Activated CD8-positive, alpha-beta memory T cell treated with anti-CD3 and anti-CD28 coated beads for 48 hours (primary cell): ENCODE measurements at regions not wholly inside any gene's neighbourhood (a gene's known extent, or its start where the extent isn't known, plus 50 kb on each side); places are given as distances from the start of the nearest gene placed in this dataset.
"Not testable (repeated sequence)": the region's sequence is repeated elsewhere in the genome, so short reads cannot be mapped to it uniquely, and the experiment has no call there.

Source experiments
- DNase-seq, 3 experiments: peaks; one replicate each; pipeline ENCODE4 v3.0.0-alpha.2; 2020; ENCODE audit warnings: low read depth in 2 of 3, low spot score in 2 of 3

DNA sequence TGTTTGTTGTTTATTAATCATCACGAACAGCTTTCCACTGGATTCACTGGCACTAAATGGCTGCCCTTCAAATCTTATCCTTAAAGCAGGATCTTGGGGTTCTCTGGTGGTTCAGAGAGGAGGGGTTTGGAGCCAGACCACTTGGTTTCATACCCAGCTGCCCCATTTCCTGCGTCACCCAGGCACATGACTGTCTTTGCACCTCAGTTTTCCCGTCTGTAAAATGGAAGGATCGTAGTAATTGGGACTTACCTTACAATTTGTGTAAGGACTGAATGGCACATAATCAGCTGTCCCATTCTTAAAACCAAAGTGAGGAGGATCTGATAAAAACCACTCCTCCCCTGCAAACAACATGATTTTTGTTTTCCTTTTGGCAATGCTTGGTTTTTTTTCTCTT lies 318.3 kb downstream of the ZNF536 start:
- no peak for DNase-seq

DNA sequence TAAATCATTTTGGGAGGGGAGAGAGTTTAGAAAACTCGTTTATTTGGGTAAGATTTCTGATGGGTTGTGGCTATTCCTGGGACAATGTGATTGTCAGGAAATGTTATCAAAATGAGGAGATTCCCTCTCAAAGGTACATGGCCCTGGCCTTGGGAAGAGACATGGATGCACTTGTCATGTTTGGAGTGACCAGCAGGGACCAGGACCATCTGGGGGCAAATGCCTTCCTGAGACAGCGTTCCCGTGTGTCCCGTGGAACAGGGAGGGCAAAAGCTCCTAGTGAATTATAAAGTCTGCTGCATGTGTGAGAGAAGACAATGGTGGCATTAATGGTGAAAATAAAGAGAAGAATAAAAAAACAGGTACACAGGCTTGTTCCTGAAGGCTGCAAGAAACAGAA lies 317.3 kb downstream of the ZNF536 start:
- no peak for DNase-seq

DNA sequence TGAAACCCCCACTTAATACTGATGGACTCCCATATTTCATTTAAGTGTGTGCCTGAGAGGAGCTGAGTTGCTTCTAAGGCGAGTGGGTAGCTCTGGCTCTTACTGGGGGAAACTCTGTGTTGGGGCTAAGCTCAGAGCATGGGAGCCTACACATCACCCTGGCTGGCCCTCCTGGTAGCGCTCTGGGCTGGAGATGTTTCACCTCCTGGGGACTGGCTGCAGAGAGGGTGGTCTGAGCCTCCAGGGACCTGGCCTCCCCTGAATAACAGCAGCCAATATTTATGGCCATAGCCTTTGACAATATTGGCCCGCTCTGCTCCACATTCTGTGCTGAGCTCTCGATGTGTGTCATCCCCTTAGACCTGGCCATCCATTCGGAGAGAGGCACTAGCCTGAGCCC lies 316.5 kb downstream of the ZNF536 start:
- no peak for DNase-seq

DNA sequence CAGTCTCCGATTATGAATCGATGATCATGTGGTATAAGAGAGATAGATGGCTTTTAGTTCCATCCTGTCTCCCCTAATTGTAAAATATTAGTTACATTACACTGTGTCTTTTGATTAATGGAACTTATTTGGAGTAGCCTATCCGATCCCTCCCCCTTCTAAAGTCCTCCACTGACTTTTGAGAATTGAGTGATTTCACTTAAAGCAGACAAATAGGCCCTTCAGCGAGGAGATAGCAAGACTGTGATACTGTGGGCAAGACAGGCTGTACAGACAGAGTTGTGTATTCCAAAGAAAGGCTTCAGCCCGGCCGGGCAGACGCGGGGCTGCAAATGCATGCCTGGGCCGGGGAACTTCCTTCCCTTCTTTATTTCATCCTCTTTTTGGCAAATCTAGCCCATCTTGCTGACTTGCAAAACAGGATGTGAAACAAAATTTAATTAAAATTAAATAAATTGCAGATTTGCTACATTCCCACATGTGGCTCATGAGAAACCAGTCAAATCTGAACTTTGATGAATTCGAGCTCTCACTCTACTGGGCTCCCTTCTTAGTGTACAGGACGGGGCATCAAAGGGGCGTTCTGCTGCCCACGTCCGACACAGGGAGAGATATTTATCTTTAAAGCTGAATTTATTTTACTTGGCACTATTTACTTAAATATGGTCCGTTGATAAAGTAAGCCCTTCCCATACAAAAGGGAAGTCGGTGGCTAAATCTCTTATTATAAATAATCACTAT lies 314.8 kb downstream of the ZNF536 start:
- no peak for DNase-seq

DNA sequence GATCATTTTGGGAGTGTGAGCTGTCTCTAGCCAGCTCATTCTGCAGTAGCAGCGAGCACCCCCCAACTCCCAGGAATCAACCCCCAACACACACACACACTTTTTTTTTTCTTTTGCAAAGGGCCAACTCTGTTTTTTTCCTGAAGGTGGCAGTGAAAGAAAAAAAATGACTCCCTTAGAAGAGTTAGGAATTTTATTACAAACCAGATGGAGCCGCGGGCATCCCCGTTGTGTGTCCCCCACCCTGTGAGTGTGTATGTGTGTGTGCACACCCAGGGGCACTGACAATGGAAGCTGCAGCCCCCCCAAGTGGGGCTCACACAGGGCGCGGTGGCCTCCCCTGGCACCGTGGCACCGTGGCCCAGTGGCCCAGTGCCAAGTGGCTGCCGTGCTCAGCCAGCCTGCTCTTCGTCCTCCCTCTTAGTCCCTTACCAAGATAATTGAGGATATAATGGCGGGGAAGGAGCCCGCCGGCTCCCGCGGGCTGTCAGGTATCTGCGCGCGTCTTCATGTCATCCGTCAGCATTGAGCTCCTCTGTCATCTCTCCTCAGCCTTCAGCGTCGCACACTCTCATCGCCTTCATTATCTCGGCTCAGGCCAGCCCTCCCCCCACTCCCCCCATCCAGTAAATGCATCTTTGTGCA lies 314.1 kb downstream of the ZNF536 start:
- DNase-seq, result no peak

DNA sequence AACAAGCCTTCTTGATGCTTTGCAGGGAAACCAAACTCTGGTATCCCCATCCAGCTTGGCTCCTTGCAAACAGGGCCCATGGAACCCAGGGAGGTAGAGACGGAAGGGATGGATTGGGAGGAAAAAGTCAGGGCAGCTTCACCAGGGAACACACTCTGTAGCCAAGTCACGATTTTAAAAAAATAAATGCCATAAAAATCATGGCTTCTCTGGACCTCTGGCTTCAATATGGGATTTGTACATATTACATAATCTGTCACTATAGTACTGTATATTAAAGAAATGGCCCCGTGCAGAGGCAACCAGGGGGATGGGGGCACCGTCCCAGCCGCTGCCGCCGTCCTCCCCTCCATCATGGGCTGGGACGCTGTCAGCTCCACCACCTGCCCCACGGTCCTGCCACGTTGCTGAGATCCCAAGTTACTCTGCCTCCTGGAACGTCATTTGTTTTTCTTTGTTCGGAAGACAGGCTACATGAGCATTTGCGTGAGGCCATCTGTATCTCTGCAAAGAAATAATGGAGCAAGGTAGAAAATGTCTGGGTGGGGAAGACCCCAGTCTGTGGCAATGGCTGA lies 313.3 kb downstream of the ZNF536 start:
- DNase-seq, result no peak

DNA sequence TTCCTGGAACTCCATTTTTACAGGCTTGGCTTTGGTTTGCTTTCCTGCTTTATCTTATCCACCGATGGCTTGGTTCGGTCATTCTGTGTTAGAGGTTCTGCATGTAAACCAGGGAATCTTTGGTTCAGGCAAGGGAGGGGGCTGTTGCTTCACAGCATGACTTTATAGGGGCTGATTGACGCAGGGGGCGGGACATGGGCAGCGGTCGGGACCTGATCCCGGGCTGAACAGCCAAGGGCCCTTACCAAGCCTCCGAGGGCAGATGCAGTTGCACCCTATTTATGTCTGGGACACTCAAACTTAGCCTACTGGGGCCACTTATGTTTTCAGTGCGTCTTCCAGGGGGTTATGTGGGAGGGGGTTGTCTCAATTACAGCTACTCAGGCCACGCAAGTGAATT lies 312.4 kb downstream of the ZNF536 start:
- DNase-seq, result no peak

DNA sequence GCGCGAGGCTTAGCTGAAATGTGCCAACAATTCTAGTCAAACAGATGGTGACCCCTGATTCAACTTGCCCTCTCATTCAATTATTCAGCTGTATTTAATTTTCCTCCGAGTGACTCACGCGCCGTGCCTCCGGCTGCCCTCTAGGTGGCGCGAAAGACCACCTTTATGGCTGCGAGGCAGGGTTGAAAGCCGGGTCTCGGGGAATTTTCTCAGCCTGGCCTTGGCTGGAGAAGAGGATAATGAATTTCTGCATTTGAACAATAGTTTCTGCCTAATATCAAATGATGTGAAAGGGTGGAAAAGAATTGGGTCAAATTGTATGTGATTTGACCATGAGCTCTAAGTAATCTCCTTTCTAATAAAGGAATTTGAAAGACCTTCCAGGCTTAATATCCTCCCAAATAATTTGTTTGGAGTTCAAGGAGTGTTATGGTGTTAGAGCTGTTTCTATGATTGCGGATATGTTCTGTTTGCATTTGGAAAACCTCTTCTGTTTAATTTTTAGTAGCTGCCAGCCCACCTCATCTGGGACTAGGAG lies 310.9 kb downstream of the ZNF536 start:
- DNase-seq, result peak; percentile 10 to 40 (median 13)

DNA sequence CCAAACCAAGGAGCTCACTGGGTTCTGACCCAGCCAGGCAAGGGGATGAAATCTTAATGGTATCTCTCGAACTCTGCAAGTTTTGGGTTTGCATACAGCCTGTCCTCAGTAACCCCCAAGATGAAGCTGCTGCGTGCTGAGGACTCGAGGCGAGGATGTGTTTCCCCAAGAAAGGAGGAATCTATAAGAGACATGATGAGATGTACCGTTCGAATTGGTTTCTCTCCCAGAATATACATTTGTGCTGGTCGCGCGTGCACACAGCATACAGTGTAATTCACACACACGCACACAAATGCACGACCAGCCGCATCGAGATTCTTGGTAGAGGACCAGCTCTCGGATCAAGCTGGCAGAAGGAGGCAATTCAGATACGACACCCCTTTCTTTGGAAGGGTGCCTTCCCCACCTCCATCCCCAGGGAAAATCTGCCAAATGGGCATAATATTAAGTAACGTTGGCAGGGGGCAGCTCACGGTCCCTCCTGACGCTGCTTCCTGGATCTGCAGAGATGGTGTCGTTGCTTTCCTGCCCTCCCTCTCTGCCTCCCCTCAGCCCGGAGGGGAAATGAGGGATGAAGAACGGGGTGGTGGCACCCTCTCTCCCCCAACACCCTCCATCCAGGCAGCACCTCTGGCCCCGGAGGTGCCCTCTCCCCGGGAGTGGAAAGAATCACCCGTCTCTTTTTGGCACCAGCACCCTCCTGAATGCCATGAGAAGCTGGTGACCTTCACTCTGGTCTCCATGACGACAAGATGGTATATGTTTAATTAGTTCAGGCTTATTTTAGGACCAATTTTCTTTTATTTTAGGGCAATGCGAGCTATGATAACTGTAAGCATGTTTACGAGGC lies 310.2 kb downstream of the ZNF536 start:
- DNase-seq, result no peak

DNA sequence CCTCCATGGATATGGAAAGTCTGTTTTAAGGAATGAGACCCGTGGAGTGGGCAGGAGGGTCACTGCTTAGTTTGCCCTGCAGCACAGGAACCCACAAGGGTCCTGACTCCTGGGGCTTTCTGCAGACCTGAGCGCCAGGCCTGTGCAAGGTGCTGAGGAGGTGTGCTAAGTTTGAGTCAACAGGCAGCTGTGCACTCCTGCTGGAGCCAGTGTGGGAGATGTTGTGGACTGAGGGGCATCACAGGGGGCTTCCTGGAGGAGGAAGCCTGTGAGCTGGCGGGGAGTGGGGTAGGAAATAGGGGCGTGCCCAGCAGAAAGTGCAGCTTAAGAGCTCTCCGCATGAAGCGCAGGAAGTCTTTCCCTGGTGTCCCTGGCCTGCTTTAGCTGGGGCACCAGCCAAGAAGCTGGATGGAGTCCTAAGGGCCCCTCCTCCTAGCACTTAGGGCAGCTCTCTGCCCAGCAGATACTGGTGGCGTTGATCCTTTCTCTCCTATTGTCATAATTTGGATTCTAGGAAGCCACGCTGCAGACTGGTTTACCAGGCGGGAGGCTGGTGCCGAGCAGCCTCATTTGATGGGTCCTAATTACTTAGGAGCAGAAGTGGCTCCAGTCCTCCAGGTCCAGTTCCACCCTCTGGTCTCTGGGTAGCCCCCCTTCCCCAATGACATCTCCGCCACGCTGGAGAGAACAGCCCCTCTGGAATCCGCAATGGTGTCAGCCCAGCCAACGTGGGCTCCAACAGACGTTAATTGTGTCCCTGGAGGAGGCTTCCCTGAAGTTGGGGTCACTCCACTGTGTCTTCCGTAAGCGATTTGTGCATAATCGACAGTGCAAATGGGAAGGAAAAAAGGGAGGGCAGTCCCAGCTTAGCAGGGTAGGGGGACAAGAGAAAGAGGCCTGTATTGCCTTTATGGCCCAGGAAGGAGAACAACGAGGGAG lies 309.2 kb downstream of the ZNF536 start:
- DNase-seq, result no peak

DNA sequence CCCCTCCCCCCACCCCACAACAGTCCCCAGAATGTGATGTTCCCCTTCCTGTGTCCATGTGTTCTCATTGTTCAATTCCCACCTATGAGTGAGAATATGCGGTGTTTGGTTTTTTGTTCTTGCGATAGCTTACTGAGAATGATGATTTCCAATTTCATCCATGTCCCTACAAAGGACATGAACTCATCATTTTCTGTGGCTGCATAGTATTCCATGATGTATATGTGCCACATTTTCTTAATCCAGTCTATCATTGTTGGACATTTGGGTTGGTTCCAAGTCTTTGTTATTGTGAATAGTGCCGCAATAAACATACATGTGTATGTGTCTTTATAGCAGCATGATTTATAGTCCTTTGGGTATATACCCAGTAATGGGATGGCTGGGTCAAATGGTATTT lies 308.2 kb downstream of the ZNF536 start:
- not testable (repeated sequence) for DNase-seq

DNA sequence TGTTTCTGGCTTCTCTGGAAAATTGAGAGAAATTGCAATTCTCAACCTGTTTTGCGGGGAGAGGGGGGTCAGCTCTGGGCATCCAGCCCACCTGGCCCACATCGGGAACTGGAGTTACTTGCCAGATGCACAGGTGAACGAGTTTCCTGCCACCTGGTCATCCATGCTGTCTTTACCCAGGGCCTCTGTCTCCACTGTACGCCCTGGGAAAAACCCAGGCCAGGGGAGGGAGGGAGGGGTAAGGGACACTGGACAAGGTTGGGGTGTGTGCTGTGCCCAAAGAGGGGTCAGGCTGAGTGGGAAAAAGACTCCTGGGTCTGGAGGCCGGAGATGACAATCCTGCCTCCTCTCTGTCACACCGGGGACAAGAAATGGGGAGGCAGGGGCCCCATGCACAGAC lies 307.6 kb downstream of the ZNF536 start:
- no peak for DNase-seq

DNA sequence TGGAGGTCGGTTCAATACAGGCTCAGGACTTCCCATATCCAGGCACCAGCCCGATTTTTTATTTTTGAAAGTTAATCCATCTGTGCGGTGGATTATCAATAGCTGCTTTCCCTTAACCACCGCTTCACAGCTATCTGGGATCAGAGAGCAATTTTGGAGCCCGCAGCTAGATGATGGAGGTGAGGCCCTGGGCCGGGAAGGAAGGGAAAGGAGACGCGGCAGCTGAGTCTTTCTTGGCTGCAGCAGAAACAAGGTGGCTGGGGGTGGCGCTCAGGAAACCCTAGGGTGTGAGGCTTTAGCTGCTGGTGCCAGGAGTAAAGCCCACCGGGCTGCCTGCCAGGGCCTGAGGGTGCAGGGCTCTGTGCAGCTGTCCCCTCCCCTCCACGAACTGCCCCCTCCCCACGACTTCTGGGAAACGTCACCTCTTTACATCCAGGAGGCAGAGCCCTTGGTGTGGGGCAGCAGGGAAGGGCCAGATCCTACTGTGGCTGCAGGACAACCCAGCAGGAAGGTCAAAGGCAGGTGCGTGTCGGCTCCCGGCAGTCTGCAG lies 307.0 kb downstream of the ZNF536 start:
- DNase-seq, result no peak

DNA sequence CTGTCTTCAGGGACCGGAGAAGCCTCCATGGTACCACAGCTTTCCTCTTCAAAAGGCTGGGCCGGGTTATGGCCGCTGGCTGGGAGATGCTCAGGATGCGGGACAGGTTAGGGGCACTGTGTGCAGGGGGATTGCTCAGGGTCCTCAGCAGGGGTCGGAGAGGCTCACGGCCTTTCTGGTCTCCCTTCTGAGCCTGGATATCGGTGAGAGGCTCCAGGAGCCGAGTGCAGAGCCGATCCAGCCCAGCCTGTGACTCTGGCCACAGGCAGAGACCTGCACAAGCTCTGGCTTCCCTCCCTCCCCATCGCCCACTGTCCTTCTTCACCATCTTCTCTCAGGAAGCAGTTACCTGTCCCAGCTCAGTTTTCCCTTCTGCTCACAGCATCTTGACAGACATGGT lies 306.0 kb downstream of the ZNF536 start:
- no peak for DNase-seq

DNA sequence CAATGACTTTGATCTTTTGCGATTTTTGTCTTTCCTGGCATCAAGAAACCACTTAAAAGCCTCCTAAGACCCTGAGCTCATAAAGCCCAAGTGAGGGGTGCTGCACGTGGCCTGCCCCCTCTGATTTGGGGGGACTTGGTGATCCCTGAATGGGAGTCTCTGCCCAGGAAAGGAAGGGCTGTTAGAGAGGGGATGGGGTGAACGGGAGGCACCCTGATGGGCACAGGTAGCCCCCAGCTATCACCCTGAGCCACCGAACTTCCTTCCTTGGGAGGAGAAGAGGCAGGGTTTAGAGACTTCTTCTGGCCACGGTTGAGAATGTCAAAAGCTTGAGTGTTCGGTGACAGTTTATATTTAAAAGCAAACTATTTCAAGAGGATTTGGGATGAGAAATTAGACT lies 305.5 kb downstream of the ZNF536 start:
- no peak for DNase-seq

DNA sequence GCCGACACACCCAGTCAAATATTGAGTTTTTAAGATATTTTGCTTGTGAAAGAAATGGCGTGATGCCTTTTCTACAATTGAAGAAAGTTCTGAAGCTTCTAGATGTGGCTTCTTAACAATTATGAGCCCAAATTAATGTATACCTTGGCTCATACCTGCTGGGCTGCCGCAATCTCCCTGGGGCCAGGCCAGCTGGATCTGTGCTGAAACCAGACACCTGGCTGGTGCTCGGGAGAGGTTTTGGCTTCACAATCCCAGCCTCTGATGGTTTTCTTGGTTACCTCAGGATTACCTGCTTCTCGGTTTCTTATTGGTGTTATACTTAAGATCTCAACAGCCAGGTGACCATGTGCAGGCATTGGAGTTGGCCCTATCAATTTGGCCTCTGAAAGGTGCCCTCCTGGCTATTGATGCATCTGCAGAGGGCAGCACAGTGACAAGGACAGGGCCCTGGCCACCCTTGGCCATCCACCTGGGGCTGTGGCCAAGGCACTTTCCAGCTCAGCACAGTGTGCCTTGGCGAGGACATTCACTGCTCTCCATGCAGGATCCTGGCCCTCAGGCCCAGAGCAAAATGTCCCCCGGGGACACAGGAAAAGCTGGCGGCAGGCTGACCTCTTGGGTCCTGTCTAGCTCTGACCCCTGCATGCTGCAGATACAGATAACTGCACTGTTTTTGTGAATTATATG lies 305.0 kb downstream of the ZNF536 start:
- DNase-seq, result no peak

DNA sequence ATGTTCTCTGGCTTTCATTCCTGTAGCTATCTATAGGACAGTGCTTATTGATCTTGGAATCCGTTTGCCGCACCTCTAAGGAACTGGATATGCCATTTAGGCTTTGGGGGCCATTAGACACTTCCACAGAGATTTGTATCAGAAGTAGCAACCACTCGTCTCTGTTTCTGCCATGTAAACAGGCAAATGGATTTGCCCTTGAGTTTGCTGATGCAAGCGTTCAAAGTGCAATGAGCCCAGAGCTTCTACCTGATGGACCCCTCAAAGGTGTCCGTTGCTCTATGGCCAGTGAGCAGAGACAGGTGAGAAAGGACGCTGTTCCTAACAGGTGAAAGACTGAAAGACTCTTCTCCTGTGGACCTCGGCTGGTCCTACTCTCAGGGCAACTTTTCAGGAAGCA lies 302.9 kb downstream of the ZNF536 start:
- no peak for DNase-seq

DNA sequence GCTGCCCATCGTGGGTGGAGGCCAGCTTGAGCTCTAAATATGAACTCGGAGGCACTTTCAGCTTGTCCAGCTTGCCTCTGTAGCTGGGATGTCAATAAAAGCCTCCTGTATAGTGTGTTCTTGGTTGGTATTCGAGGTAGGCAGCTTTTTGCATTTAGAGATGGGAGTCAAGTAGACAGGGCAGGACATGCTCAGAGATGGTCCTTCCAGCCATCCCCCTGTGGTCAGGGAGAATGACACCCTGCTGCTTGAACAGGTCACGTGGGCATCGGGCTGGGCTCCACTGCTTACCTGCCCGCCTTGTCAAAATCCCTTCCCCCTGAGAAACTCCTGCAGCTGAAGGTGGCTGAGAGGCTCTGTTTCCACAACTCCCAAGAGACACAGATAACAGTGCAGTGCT lies 302.5 kb downstream of the ZNF536 start:
- DNase-seq, result no peak

DNA sequence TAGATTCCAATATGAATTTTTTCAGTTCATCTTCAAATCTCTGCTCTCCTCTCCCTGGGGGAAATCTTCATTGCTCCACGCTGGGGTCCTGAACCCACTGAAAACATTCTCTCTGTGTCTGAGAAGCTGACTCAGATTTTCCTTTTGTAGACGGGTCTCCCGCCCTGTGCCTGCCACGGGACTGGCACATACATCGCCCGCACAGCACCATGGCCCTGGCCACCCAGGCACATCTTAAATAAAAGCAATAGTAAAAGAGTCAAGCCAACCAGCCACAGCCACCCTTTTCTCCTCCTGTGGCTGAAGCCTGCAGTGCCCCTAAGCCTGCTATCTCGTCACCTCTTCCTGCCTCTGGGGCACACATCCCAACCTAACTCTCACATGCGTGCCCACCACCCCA lies 301.2 kb downstream of the ZNF536 start:
- DNase-seq, result no peak

DNA sequence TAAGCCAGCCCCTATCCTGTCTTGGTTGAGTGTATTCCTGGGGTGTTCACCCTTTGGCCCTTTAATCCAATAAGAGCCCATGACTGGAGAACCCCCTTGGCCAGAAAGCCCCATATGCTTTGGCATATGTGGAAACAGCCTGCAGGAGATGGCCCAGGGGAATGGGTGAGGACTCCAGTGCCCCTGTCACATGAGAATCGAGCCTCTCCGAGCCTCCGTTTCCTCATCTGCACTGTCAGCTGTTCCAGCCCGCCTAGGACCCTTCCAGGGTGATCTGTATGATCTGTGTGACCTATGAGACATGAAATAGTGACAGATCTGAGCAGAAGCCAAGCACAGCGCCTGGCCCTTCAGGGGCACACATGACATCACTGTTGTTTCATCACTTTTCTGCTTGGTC lies 300.7 kb downstream of the ZNF536 start:
- DNase-seq, result no peak
